HEK293 (cell line): ENCODE measurements at regions not wholly inside any gene's neighbourhood (a gene's known extent, or its start where the extent isn't known, plus 50 kb on each side); places are given as distances from the start of the nearest gene placed in this dataset.

Experiments used
- ZNF707 ChIP-seq: fragments of 450-650 bp; formaldehyde crosslinking; IDR thresholded peaks from 2 replicates; pipeline ENCODE4 v1.5.1; 2016; ENCODE audit warnings: missing biosample characterization, missing genetic modification characterization
- TF ChIP-seq, protein P1 (sequence below): fragments of 450-650 bp; formaldehyde crosslinking; optimal IDR thresholded peaks from 2 replicates; pipeline ENCODE3; 2016; ENCODE audit warnings: missing biosample characterization, mild to moderate bottlenecking, missing genetic modification characterization

DNA sequence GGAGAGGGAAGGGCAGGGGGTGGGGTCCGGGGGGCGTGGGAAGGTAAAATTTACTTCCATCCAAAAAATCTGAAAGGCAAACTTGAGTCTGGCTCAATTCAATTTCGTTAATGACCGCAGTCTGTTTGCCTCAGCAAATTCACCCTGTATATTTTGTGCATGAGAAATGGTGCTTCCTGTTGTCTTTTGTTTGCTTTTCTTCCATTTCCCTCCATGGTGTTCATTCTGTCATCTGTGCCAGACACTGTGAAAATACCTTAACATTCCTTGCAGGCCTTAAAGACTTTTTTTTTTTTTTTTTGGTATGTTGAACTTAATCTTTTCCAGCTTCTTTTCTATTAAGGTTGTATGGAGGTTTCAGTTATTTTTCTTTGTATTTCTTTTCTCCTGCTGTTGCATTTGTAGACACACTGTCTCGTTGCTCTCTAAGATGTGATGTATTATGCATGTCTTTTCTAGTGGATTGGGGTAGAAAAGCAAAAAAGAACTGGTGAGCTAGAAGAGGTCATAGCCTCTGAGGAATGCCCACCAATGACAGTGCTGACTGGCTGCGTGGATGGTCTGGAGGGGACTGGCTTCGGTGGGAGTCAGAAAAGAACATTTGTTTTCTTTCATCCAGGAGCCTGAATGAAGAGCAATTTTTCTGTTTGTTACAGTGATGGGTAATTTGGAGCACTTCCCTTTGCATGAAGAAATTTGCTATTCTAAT, 585.0 kb upstream of the MAP3K7 start:
- TF ChIP-seq ZNF707, result no peak
- TF ChIP-seq, protein P1, sequence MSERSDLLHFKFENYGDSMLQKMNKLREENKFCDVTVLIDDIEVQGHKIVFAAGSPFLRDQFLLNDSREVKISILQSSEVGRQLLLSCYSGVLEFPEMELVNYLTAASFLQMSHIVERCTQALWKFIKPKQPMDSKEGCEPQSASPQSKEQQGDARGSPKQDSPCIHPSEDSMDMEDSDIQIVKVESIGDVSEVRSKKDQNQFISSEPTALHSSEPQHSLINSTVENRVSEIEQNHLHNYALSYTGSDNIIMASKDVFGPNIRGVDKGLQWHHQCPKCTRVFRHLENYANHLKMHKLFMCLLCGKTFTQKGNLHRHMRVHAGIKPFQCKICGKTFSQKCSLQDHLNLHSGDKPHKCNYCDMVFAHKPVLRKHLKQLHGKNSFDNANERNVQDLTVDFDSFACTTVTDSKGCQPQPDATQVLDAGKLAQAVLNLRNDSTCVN, result no peak
